ENCODE measurements at regions not wholly inside any gene's neighbourhood (a gene's known extent, or its start where the extent isn't known, plus 50 kb on each side); places are given as distances from the start of the nearest gene placed in this dataset.

- no peak for TF ChIP-seq ZNF503 (CRISPR knock-in tag; IDR thresholded peaks at IDR 0.05)
- TF ChIP-seq ZNF549 (CRISPR knock-in tag; IDR thresholded peaks at IDR 0.05): no peak
- no peak for TF ChIP-seq FLYWCH1 (CRISPR knock-in tag; IDR thresholded peaks at IDR 0.05)
- TF ChIP-seq GRHL1 (CRISPR knock-in tag; conservative IDR thresholded peaks at IDR 0.05): no peak
- TF ChIP-seq ZBTB25 (CRISPR knock-in tag; IDR thresholded peaks at IDR 0.05): no peak
- no peak for TF ChIP-seq NR1H2 (CRISPR knock-in tag; IDR thresholded peaks at IDR 0.05; ENCODE audit: borderline replicate concordance, low read depth)
Measured at GRCh38 chr4:66606215-66606614, 935.9 kb upstream of the EPHA5 start (continued).

DNA sequence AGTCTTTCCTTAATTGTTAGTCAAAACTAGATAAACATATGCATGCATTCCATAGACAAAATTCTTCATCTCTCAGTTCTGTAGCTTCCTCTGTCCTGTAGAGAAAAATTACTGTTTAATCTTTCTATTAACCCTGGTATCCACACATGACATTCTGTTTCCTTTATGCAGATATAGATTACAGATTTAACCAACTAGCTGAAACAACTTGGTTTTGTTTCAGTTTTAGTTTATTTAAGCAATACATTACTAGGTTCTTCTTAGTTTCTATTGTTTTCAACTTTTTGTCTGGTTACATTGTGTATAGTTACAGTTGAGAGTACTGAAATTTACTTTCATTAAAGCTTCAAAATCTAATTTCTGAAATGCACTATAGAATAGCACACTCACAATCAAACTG is 933.9 kb upstream of the EPHA5 start:
- H3K9me3 ChIP-seq (ENCODE audit: low read length): no peaks in the 10 kb centered on the region
- in situ Hi-C loops (cut with HindIII; ENCODE audit: extremely low pct_ligation_motif_present, low pct_unique_long_range_greater_than_20kb) (no loop called here), intact Hi-C loops (cut with micrococcal nuclease; ENCODE audit: unreplicated experiment) (no loop called here)
- no peaks in the 10 kb centered on the region for H4K20me1 ChIP-seq (ENCODE audit: insufficient read depth, low read length)
- H3K79me2 ChIP-seq (ENCODE audit: insufficient read depth, low read length): no peaks in the 10 kb centered on the region
- ATAC-seq (no peak), FAIRE-seq (no peak), DNase-seq (ENCODE audit: low spot score) (no peak)
- POLR2A ChIA-PET: no interaction called here
- no TSS peak for BruUV-seq (replicated peaks)
- no peak overlapping the region for H3K4me2 ChIP-seq (ENCODE audit: low read depth, low read length)
- no peaks in the 10 kb centered on the region for H3K4me1 ChIP-seq (ENCODE audit: insufficient read depth, low read length)
- no peak overlapping the region for H3K9ac ChIP-seq (ENCODE audit: insufficient read depth, low read depth, low read length)
- no peaks in the 10 kb centered on the region for H3K36me3 ChIP-seq (replicated peaks in 1 of 2; ENCODE audit: control insufficient read depth in 1 of 2, insufficient read depth in 2 of 2, low read length in 2 of 2)
- no peak overlapping the region for H2AFZ ChIP-seq (ENCODE audit: low read length)
- no peak overlapping the region for H3K27ac ChIP-seq (ENCODE audit: extremely low read length, insufficient read depth, low read length)
- CTCF ChIA-PET (ENCODE audit: low intra/inter-chr PET ratio, low total read pairs): no interaction called here
- no peak overlapping the region for H3K4me3 ChIP-seq (replicated peaks in 1 of 3; ENCODE audit: insufficient read depth in 1 of 3, low read depth in 2 of 3, low read length in 3 of 3)
- H3K27me3 ChIP-seq (ENCODE audit: control insufficient read depth in 1 of 2, insufficient read depth in 2 of 2, low read length in 2 of 2): no peaks in the 10 kb centered on the region
- no peak for TF ChIP-seq ZNF776 (CRISPR knock-in tag; IDR thresholded peaks at IDR 0.05)
- no peak for TF ChIP-seq KDM1A (CRISPR knock-in tag; IDR thresholded peaks at IDR 0.05)
- TF ChIP-seq MTF1 (CRISPR knock-in tag; IDR thresholded peaks at IDR 0.05): no peak
- no peak for TF ChIP-seq ZNF235 (CRISPR knock-in tag; IDR thresholded peaks at IDR 0.05; ENCODE audit: borderline replicate concordance)
- TF ChIP-seq NR2F1 (CRISPR knock-in tag; IDR thresholded peaks at IDR 0.05): no peak
- no peak for TF ChIP-seq JUND (CRISPR knock-in tag; IDR thresholded peaks at IDR 0.05)
- TF ChIP-seq, protein P1, sequence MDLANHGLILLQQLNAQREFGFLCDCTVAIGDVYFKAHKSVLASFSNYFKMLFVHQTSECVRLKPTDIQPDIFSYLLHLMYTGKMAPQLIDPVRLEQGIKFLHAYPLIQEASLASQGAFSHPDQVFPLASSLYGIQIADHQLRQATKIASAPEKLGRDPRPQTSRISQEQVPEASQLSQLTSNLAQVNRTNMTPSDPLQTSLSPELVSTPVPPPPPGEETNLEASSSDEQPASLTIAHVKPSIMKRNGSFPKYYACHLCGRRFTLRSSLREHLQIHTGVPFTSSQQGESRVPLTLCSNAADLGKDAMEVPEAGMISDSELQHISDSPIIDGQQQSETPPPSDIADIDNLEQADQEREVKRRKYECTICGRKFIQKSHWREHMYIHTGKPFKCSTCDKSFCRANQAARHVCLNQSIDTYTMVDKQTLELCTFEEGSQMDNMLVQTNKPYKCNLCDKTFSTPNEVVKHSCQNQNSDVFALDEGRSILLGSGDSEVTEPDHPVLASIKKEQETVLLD (CRISPR knock-in tag; IDR thresholded peaks at IDR 0.05; ENCODE audit: low read depth): no peak
- TF ChIP-seq FOSL2 (CRISPR knock-in tag; IDR thresholded peaks at IDR 0.05): no peak
- no peak for TF ChIP-seq SIX1 (CRISPR knock-in tag; IDR thresholded peaks at IDR 0.05; ENCODE audit: borderline replicate concordance)
- no peak for TF ChIP-seq ZNF20 (CRISPR knock-in tag; IDR thresholded peaks at IDR 0.05)
- TF ChIP-seq, protein P2, sequence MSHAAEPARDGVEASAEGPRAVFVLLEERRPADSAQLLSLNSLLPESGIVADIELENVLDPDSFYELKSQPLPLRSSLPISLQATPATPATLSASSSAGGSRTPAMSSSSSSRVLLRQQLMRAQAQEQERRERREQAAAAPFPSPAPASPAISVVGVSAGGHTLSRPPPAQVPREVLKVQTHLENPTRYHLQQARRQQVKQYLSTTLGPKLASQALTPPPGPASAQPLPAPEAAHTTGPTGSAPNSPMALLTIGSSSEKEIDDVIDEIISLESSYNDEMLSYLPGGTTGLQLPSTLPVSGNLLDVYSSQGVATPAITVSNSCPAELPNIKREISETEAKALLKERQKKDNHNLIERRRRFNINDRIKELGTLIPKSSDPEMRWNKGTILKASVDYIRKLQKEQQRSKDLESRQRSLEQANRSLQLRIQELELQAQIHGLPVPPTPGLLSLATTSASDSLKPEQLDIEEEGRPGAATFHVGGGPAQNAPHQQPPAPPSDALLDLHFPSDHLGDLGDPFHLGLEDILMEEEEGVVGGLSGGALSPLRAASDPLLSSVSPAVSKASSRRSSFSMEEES (CRISPR knock-in tag; IDR thresholded peaks at IDR 0.05): no peak
- TF ChIP-seq GABPA (IDR thresholded peaks at IDR 0.05; ENCODE audit: low read depth, low read length): no peak
- no peak for TF ChIP-seq GABPA (CRISPR knock-in tag; IDR thresholded peaks at IDR 0.05; ENCODE audit: low read depth)

Data from HepG2 (cell line).